Sigmoid colon (tissue), 4 donors: ENCODE measurements at regions not wholly inside any gene's neighbourhood (a gene's known extent, or its start where the extent isn't known, plus 50 kb on each side); places are given as distances from the start of the nearest gene placed in this dataset.

Experiments
- EP300 ChIP-seq, 4 donors: sonication (generic); formaldehyde crosslinking; IDR thresholded peaks; one replicate each; pipeline ENCODE4 v1.6.1; 2017; ENCODE audit warnings: antibody characterized with exemption in 4 of 4
- POLR2A ChIP-seq, 2 donors: fragments of 450-650 bp; IDR thresholded peaks; one replicate each; pipeline ENCODE4 v1.6.1; 2016; ENCODE audit warnings: antibody characterized with exemption in 2 of 2, mild to moderate bottlenecking in 2 of 2, moderate library complexity in 2 of 2

DNA sequence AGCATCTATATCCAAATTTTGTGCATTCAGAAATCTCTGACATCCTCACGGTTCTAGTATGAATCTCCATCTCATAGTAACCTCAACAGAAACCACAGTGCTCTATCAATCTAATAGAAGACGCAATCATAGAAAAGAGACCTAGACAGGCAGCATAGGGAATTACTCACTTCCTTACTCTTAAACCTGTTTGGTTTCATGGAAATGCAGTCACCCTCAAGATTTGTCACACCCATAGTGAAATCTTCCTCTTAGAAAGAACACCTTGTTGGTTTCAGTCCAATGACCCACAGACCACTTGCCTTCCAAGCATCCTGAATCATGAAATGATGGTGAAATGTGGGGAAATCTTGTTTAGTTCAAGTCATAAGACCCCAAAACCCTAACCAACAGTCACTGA lies 166.1 kb upstream of the PRDM1 start:
- no peak for TF ChIP-seq EP300 (IDR thresholded peaks at IDR 0.05)
- no peak for TF ChIP-seq POLR2A (IDR thresholded peaks at IDR 0.05)
